Inflammatory macrophage (primary cell): ENCODE measurements at regions not wholly inside any gene's neighbourhood (a gene's known extent, or its start where the extent isn't known, plus 50 kb on each side); places are given as distances from the start of the nearest gene placed in this dataset.

Source experiments
- DNase-seq, 2 donors: peaks; one replicate each; pipeline ENCODE4 v3.0.0-alpha.2; 2020 to 2022

GRCh38 chr1:168381850-168382249 lies 101.2 kb downstream of the TBX19 start:
- DNase-seq = no peak

GRCh38 chr1:168380945-168381344 lies 100.3 kb downstream of the TBX19 start:
- DNase-seq = no peak

GRCh38 chr1:168379104-168379860 lies 98.6 kb downstream of the TBX19 start:
- DNase-seq = no peak

GRCh38 chr1:168375566-168376300 lies 95.1 kb downstream of the TBX19 start:
- DNase-seq = no peak

GRCh38 chr1:168374566-168374965 lies 93.9 kb downstream of the TBX19 start:
- DNase-seq = no peak

- no peak for DNase-seq
Observed at GRCh38 chr1:168373869-168374268, 93.2 kb downstream of the TBX19 start.

GRCh38 chr1:168372861-168373371 lies 92.2 kb downstream of the TBX19 start:
- DNase-seq = no peak

GRCh38 chr1:168372307-168372706 lies 91.6 kb downstream of the TBX19 start:
- no peak for DNase-seq

GRCh38 chr1:168371477-168371876 lies 90.8 kb downstream of the TBX19 start:
- no peak for DNase-seq

- no peak for DNase-seq
Observed at GRCh38 chr1:168370586-168370985, 89.9 kb downstream of the TBX19 start.

- no peak for DNase-seq
Observed at GRCh38 chr1:168369655-168370054, 89.0 kb downstream of the TBX19 start.

GRCh38 chr1:168368131-168368530 lies 87.5 kb downstream of the TBX19 start:
- DNase-seq = no peak

- no peak for DNase-seq
Observed at GRCh38 chr1:168365719-168366479, 85.2 kb downstream of the TBX19 start.
